SK-N-SH (cell line): ENCODE measurements at regions not wholly inside any gene's neighbourhood (a gene's known extent, or its start where the extent isn't known, plus 50 kb on each side); places are given as distances from the start of the nearest gene placed in this dataset.

Experiments used
- CTCF ChIP-seq: fragments of 200-600 bp; sonication (generic); IDR thresholded peaks from 2 replicates; pipeline ENCODE4 v1.6.1; 2017; ENCODE audit warnings: antibody characterized with exemption, mild to moderate bottlenecking, moderate library complexity
- EP300 ChIP-seq, 2 experiments: IDR thresholded peaks; 2 replicates each; pipeline versions ENCODE4 v1.4.0 to v1.6.1; 2012; ENCODE audit warnings: borderline replicate concordance in 1 of 2, low read depth in 1 of 2, low read length in 1 of 2
- GABPA ChIP-seq: IDR thresholded peaks from 2 replicates; pipeline ENCODE4 v1.4.0; 2012; ENCODE audit warnings: low read depth, mild to moderate bottlenecking
- MAX ChIP-seq: IDR thresholded peaks from 2 replicates; pipeline ENCODE4 v1.4.0; 2012; ENCODE audit warnings: low read depth

GRCh38 chr3:110420158-110420641 lies 651.4 kb upstream of the NECTIN3 start:
- TF ChIP-seq EP300 (IDR thresholded peaks at IDR 0.05; ENCODE audit: borderline replicate concordance in 1 of 2, low read depth in 1 of 2, low read length in 1 of 2) (peak in 1 of 2 experiments; percentile 92; a peak in 2 of 4 replicates), MAX (no peak), GABPA (no peak), CTCF (no peak)
